H1 (cell line): ENCODE measurements at regions not wholly inside any gene's neighbourhood (a gene's known extent, or its start where the extent isn't known, plus 50 kb on each side); places are given as distances from the start of the nearest gene placed in this dataset.

Experiments used
- BCL11A ChIP-seq, 2 experiments: IDR thresholded peaks; one replicate each; pipeline ENCODE4 v1.6.1; 2011; ENCODE audit warnings: low read depth in 2 of 2, low read length in 2 of 2, mild to moderate bottlenecking in 2 of 2
- POLR2AphosphoS5 ChIP-seq: IDR thresholded peaks from 2 replicates; pipeline ENCODE4 v1.6.1; 2011; ENCODE audit warnings: low read depth, low read length
- SAP30 ChIP-seq: fragments of 300-600 bp; sonication (generic); IDR thresholded peaks from 2 replicates; pipeline ENCODE4 v1.7.1; 2012; ENCODE audit warnings: low read length, moderate library complexity, mild to moderate bottlenecking, inconsistent platforms; ENCODE audit not compliant: insufficient read depth, insufficient replicate concordance
- SIX5 ChIP-seq: IDR thresholded peaks from 2 replicates; pipeline ENCODE4 v1.6.1; 2011; ENCODE audit warnings: mild to moderate bottlenecking, low read depth, low read length
- TAF7 ChIP-seq: optimal IDR thresholded peaks from 2 replicates; pipeline ENCODE3; 2011; ENCODE audit warnings: low read depth, mild to moderate bottlenecking, inconsistent platforms, low read length, moderate library complexity, borderline replicate concordance
- TF ChIP-seq, protein P1 (sequence below): fragments of 300-600 bp; sonication (generic); IDR thresholded peaks from 2 replicates; pipeline ENCODE4 v1.7.1; 2012; ENCODE audit warnings: low read length, moderate library complexity, mild to moderate bottlenecking, inconsistent platforms; ENCODE audit not compliant: insufficient replicate concordance
- TF ChIP-seq, protein P2 (sequence below), 3 experiments: IDR thresholded peaks; 1 replicate in 2 of 3; 2 replicates in 1 of 3; pipeline versions ENCODE4 v1.5.1 to v1.6.1; 2011; ENCODE audit warnings: low read length in 3 of 3, mild to moderate bottlenecking in 3 of 3, inconsistent platforms in 2 of 3, low read depth in 1 of 3, moderate library complexity in 1 of 3; ENCODE audit not compliant: insufficient read depth in 1 of 3; ENCODE audit errors: control extremely low read depth in 1 of 3

- TF ChIP-seq, protein P1, sequence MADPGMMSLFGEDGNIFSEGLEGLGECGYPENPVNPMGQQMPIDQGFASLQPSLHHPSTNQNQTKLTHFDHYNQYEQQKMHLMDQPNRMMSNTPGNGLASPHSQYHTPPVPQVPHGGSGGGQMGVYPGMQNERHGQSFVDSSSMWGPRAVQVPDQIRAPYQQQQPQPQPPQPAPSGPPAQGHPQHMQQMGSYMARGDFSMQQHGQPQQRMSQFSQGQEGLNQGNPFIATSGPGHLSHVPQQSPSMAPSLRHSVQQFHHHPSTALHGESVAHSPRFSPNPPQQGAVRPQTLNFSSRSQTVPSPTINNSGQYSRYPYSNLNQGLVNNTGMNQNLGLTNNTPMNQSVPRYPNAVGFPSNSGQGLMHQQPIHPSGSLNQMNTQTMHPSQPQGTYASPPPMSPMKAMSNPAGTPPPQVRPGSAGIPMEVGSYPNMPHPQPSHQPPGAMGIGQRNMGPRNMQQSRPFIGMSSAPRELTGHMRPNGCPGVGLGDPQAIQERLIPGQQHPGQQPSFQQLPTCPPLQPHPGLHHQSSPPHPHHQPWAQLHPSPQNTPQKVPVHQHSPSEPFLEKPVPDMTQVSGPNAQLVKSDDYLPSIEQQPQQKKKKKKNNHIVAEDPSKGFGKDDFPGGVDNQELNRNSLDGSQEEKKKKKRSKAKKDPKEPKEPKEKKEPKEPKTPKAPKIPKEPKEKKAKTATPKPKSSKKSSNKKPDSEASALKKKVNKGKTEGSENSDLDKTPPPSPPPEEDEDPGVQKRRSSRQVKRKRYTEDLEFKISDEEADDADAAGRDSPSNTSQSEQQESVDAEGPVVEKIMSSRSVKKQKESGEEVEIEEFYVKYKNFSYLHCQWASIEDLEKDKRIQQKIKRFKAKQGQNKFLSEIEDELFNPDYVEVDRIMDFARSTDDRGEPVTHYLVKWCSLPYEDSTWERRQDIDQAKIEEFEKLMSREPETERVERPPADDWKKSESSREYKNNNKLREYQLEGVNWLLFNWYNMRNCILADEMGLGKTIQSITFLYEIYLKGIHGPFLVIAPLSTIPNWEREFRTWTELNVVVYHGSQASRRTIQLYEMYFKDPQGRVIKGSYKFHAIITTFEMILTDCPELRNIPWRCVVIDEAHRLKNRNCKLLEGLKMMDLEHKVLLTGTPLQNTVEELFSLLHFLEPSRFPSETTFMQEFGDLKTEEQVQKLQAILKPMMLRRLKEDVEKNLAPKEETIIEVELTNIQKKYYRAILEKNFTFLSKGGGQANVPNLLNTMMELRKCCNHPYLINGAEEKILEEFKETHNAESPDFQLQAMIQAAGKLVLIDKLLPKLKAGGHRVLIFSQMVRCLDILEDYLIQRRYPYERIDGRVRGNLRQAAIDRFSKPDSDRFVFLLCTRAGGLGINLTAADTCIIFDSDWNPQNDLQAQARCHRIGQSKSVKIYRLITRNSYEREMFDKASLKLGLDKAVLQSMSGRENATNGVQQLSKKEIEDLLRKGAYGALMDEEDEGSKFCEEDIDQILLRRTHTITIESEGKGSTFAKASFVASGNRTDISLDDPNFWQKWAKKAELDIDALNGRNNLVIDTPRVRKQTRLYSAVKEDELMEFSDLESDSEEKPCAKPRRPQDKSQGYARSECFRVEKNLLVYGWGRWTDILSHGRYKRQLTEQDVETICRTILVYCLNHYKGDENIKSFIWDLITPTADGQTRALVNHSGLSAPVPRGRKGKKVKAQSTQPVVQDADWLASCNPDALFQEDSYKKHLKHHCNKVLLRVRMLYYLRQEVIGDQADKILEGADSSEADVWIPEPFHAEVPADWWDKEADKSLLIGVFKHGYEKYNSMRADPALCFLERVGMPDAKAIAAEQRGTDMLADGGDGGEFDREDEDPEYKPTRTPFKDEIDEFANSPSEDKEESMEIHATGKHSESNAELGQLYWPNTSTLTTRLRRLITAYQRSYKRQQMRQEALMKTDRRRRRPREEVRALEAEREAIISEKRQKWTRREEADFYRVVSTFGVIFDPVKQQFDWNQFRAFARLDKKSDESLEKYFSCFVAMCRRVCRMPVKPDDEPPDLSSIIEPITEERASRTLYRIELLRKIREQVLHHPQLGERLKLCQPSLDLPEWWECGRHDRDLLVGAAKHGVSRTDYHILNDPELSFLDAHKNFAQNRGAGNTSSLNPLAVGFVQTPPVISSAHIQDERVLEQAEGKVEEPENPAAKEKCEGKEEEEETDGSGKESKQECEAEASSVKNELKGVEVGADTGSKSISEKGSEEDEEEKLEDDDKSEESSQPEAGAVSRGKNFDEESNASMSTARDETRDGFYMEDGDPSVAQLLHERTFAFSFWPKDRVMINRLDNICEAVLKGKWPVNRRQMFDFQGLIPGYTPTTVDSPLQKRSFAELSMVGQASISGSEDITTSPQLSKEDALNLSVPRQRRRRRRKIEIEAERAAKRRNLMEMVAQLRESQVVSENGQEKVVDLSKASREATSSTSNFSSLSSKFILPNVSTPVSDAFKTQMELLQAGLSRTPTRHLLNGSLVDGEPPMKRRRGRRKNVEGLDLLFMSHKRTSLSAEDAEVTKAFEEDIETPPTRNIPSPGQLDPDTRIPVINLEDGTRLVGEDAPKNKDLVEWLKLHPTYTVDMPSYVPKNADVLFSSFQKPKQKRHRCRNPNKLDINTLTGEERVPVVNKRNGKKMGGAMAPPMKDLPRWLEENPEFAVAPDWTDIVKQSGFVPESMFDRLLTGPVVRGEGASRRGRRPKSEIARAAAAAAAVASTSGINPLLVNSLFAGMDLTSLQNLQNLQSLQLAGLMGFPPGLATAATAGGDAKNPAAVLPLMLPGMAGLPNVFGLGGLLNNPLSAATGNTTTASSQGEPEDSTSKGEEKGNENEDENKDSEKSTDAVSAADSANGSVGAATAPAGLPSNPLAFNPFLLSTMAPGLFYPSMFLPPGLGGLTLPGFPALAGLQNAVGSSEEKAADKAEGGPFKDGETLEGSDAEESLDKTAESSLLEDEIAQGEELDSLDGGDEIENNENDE, result no peak
- no peak for TF ChIP-seq TAF7
- TF ChIP-seq SIX5, result no peak
- TF ChIP-seq, protein P2, sequence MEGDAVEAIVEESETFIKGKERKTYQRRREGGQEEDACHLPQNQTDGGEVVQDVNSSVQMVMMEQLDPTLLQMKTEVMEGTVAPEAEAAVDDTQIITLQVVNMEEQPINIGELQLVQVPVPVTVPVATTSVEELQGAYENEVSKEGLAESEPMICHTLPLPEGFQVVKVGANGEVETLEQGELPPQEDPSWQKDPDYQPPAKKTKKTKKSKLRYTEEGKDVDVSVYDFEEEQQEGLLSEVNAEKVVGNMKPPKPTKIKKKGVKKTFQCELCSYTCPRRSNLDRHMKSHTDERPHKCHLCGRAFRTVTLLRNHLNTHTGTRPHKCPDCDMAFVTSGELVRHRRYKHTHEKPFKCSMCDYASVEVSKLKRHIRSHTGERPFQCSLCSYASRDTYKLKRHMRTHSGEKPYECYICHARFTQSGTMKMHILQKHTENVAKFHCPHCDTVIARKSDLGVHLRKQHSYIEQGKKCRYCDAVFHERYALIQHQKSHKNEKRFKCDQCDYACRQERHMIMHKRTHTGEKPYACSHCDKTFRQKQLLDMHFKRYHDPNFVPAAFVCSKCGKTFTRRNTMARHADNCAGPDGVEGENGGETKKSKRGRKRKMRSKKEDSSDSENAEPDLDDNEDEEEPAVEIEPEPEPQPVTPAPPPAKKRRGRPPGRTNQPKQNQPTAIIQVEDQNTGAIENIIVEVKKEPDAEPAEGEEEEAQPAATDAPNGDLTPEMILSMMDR (IDR thresholded peaks at IDR 0.05; ENCODE audit: control extremely low read depth in 1 of 3, insufficient read depth in 1 of 3, low read depth in 1 of 3, low read length in 3 of 3), result no peak
- TF ChIP-seq SAP30, result no peak
- TF ChIP-seq POLR2AphosphoS5, result no peak
- no peak for TF ChIP-seq BCL11A (IDR thresholded peaks at IDR 0.05; ENCODE audit: low read depth in 2 of 2, low read length in 2 of 2)
Observed at GRCh38 chr2:41859615-41860514, 188.0 kb upstream of the PKDCC start (continued).
